ENCODE measurements at regions not wholly inside any gene's neighbourhood (a gene's known extent, or its start where the extent isn't known, plus 50 kb on each side); places are given as distances from the start of the nearest gene placed in this dataset.
"Not testable (repeated sequence)": the region's sequence is repeated elsewhere in the genome, so short reads cannot be mapped to it uniquely, and the experiment has no call there.

GRCh38 chr3:69642606-69643005, 96.7 kb upstream of the MITF start:
- TF ChIP-seq CTCF (IDR thresholded peaks at IDR 0.05) = no peak
- Histone ChIP-seq H3K4me1 (no peaks in the 10 kb centered on the region), H3K9me3 (no peaks in the 10 kb centered on the region), H3K4me3 (no peak overlapping the region), H3K27ac (no peak overlapping the region), H3K27me3 (no peaks in the 10 kb centered on the region), H3K36me3 (no peaks in the 10 kb centered on the region)
- DNase-seq = no peak
- intact Hi-C loops (cut with DNase I; ENCODE audit: low total_unique reads) = no loop called here

- Histone ChIP-seq H3K36me3 (no peaks in the 10 kb centered on the region), H3K4me3 (no peak overlapping the region), H3K9me3 (no peaks in the 10 kb centered on the region), H3K4me1 (no peaks in the 10 kb centered on the region), H3K27me3 (peaks cover 0 to 3% of the 10 kb centered on the region in 2 donors), H3K27ac (no peak overlapping the region)
- no peak for DNase-seq
- intact Hi-C loops (cut with DNase I; ENCODE audit: low total_unique reads) = no loop called here
- TF ChIP-seq CTCF (IDR thresholded peaks at IDR 0.05) = no peak
Observed at GRCh38 chr3:69639851-69640250, 99.4 kb upstream of the MITF start.

- Histone ChIP-seq H3K36me3 (no peaks in the 10 kb centered on the region), H3K27ac (no peak overlapping the region), H3K4me3 (no peak overlapping the region), H3K9me3 (peaks cover 0 to 17% (median 9%) of the 10 kb centered on the region in 3 donors), H3K4me1 (no peaks in the 10 kb centered on the region), H3K27me3 (no peaks in the 10 kb centered on the region)
- TF ChIP-seq CTCF (IDR thresholded peaks at IDR 0.05) = no peak
- no peak for DNase-seq
- intact Hi-C loops (cut with DNase I; ENCODE audit: low total_unique reads) = no loop called here
Observed at GRCh38 chr3:69628951-69629350, 110.3 kb upstream of the MITF start.

GRCh38 chr3:69613286-69613685, 126.0 kb upstream of the MITF start:
- Histone ChIP-seq H3K4me3 (no peak overlapping the region), H3K4me1 (no peaks in the 10 kb centered on the region), H3K27ac (no peak overlapping the region), H3K36me3 (no peaks in the 10 kb centered on the region), H3K9me3 (peaks cover 0 to 8% (median 0%) of the 10 kb centered on the region in 3 donors), H3K27me3 (no peaks in the 10 kb centered on the region)
- TF ChIP-seq CTCF (IDR thresholded peaks at IDR 0.05) = no peak
- no peak for DNase-seq
- intact Hi-C loops (cut with DNase I; ENCODE audit: low total_unique reads) = no loop called here

DNA sequence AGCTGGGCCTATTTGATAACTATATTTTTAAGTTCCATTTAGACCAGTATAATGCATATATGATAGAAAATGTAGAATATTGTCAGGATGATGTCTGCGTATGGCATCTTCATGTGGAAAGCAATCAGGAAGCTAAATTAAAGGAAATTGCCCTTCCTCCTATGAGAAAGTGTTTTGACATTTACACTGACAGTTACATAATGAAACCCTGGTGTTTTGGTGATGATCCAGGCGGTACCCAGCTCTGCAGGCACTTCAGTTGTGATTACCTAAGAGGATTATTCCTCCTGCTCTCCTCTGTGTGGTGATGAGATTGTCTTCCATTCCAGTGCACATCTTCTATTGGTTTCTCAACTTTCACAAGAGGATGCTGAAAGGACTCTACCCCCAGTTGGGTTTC, 126.5 kb upstream of the MITF start:
- no peak for TF ChIP-seq CTCF (IDR thresholded peaks at IDR 0.05)
- intact Hi-C loops (cut with DNase I; ENCODE audit: low total_unique reads) = no loop called here

DNA sequence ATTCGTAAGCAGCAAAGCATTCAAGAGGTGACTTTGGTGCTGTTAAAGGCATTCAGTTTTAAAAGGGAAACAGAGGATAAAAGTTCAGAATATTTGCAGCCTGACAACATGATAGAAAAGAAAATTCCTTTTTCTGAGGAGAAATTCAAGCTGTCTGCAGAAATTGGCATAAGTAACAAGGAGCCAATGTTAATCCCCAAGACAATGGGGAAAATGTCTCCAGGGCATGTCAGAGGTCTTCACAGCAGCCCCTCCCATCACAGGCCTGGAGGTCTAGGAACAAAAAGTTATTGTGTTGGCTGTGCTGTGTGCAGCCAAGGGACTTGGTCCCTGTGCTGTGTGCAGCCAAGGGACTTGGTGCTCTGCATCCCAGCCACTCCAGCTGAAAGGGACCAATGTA, 129.7 kb upstream of the MITF start:
- intact Hi-C loops (cut with DNase I; ENCODE audit: low total_unique reads); H3K4me3 ChIP-seq; H3K27me3 ChIP-seq; H3K9me3 ChIP-seq; DNase-seq; H3K4me1 ChIP-seq; H3K36me3 ChIP-seq; H3K27ac ChIP-seq: not testable (repeated sequence)

More for the DNA sequence above, 126.5 kb upstream of the MITF start:
- peaks cover 0 to 8% (median 0%) of the 10 kb centered on the region in 3 donors for H3K9me3 ChIP-seq
- H3K27me3 ChIP-seq = peaks cover 0 to 3% of the 10 kb centered on the region in 2 donors
- H3K36me3 ChIP-seq = no peaks in the 10 kb centered on the region
- no peak overlapping the region for H3K4me3 ChIP-seq
- H3K4me1 ChIP-seq = no peaks in the 10 kb centered on the region
- no peak overlapping the region for H3K27ac ChIP-seq
- no peak for DNase-seq

All from tibial artery (tissue), 4 donors.